ENCODE measurements at regions not wholly inside any gene's neighbourhood (a gene's known extent, or its start where the extent isn't known, plus 50 kb on each side); places are given as distances from the start of the nearest gene placed in this dataset.
"Not testable (repeated sequence)": the region's sequence is repeated elsewhere in the genome, so short reads cannot be mapped to it uniquely, and the experiment has no call there.

DNA sequence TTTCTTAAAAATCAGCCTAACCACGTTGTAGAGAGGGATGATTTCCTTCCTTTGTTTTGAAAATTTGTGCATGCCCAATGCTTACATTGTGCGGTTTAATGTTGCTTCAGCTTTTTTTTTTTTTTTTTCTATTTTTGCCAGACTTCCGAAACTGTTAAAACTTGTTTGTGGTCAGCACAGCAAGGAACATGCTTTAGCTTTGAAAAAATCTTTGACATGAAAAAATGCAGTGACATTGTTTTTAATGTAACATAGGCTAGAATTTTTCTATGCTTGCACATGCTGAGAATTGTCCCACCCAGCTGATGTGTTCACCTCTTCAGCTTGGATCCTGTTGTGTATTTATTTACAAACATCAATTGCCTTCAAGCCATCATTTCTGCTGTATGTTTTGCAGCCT, 1375.9 kb downstream of the FOXD4L5 start:
- TF ChIP-seq, protein P1, sequence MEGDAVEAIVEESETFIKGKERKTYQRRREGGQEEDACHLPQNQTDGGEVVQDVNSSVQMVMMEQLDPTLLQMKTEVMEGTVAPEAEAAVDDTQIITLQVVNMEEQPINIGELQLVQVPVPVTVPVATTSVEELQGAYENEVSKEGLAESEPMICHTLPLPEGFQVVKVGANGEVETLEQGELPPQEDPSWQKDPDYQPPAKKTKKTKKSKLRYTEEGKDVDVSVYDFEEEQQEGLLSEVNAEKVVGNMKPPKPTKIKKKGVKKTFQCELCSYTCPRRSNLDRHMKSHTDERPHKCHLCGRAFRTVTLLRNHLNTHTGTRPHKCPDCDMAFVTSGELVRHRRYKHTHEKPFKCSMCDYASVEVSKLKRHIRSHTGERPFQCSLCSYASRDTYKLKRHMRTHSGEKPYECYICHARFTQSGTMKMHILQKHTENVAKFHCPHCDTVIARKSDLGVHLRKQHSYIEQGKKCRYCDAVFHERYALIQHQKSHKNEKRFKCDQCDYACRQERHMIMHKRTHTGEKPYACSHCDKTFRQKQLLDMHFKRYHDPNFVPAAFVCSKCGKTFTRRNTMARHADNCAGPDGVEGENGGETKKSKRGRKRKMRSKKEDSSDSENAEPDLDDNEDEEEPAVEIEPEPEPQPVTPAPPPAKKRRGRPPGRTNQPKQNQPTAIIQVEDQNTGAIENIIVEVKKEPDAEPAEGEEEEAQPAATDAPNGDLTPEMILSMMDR (IDR thresholded peaks at IDR 0.05) = not testable (repeated sequence)
- not testable (repeated sequence) for TF ChIP-seq POLR2A (IDR thresholded peaks at IDR 0.05)

All from thyroid gland (tissue), 4 donors.